GM19452 (cell line): ENCODE measurements at regions not wholly inside any gene's neighbourhood (a gene's known extent, or its start where the extent isn't known, plus 50 kb on each side); places are given as distances from the start of the nearest gene placed in this dataset.

ENCODE experiments used
- ATAC-seq: cut with Tn5 transposase; IDR thresholded peaks from one replicate; pipeline ENCODE4 v1.9.1; 2021; ENCODE audit not compliant: unreplicated experiment

GRCh38 chr11:81476345-81476744, 1257.3 kb downstream of the FAM181B start:
- no peak for ATAC-seq

- ATAC-seq: no peak
Measured at GRCh38 chr11:81472646-81473045, 1261.0 kb downstream of the FAM181B start.

GRCh38 chr11:81470446-81470845, 1263.2 kb downstream of the FAM181B start:
- ATAC-seq: no peak

GRCh38 chr11:81459766-81460306, 1273.8 kb downstream of the FAM181B start:
- ATAC-seq: no peak

- ATAC-seq: no peak
Measured at GRCh38 chr11:81449588-81450156, 1284.0 kb downstream of the FAM181B start.

- ATAC-seq: no peak
Measured at GRCh38 chr11:81444297-81444696, 1289.4 kb downstream of the FAM181B start.

GRCh38 chr11:81432333-81432732, 1301.3 kb downstream of the FAM181B start:
- no peak for ATAC-seq

GRCh38 chr11:81424822-81425221, 1308.8 kb downstream of the FAM181B start:
- ATAC-seq: no peak

- no peak for ATAC-seq
Measured at GRCh38 chr11:81422402-81422801, 1311.3 kb downstream of the FAM181B start.

- no peak for ATAC-seq
Measured at GRCh38 chr11:81421251-81421860, 1312.3 kb downstream of the FAM181B start.

GRCh38 chr11:81420668-81421250, 1312.9 kb downstream of the FAM181B start:
- no peak for ATAC-seq

- ATAC-seq: no peak
Measured at GRCh38 chr11:81397316-81397715, 1336.3 kb downstream of the FAM181B start.

- ATAC-seq: no peak
Measured at GRCh38 chr11:81394311-81394710, 1339.4 kb downstream of the FAM181B start.

- no peak for ATAC-seq
Measured at GRCh38 chr11:81388326-81388725, 1345.3 kb downstream of the FAM181B start.

- ATAC-seq: no peak
Measured at GRCh38 chr11:81380395-81380794, 1353.3 kb downstream of the FAM181B start.

GRCh38 chr11:81377418-81377817, 1356.2 kb downstream of the FAM181B start:
- ATAC-seq: no peak

GRCh38 chr11:81373986-81374385, 1359.7 kb downstream of the FAM181B start:
- no peak for ATAC-seq

GRCh38 chr11:81368192-81368591, 1365.5 kb downstream of the FAM181B start:
- no peak for ATAC-seq

- no peak for ATAC-seq
Measured at GRCh38 chr11:81365496-81365895, 1368.2 kb downstream of the FAM181B start.

- no peak for ATAC-seq
Measured at GRCh38 chr11:81359476-81359875, 1374.2 kb downstream of the FAM181B start.

- ATAC-seq: no peak
Measured at GRCh38 chr11:81345609-81346008, 1388.1 kb downstream of the FAM181B start.

- ATAC-seq: no peak
Measured at GRCh38 chr11:81342966-81343365, 1390.7 kb downstream of the FAM181B start.
